NOMO-1 (cell line): ENCODE measurements at regions not wholly inside any gene's neighbourhood (a gene's known extent, or its start where the extent isn't known, plus 50 kb on each side); places are given as distances from the start of the nearest gene placed in this dataset.
A peak's percentile ranks its signal among the peaks of the same experiment; 100 is the strongest.
"Not testable (repeated sequence)": the region's sequence is repeated elsewhere in the genome, so short reads cannot be mapped to it uniquely, and the experiment has no call there.

Experiments used
- DNase-seq, 2 experiments: peaks; one replicate each; lab custom pipeline; 2025; ENCODE audit not compliant: unreplicated experiment in 2 of 2; lab: John Stamatoyannopoulos, UW

DNA sequence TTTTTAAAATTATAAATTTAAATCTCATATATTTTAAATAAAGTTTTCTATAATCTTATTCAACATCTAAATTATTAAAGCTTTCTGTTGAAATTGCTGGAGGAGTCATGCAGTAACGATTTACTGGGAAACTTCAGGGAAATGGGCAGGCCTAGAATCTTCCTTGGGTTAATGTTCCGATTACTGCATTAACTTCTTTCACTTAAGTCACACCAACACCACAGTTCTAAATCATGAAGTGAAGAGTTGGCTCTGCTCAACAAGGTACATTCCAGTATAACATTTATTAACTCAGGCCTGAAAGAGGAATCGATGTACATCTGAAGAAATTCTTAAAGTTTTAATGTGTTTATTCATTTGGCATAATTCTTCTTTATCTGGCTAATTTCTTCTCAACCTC is 244.3 kb downstream of the CCER1 start:
- DNase-seq, result no peak

DNA sequence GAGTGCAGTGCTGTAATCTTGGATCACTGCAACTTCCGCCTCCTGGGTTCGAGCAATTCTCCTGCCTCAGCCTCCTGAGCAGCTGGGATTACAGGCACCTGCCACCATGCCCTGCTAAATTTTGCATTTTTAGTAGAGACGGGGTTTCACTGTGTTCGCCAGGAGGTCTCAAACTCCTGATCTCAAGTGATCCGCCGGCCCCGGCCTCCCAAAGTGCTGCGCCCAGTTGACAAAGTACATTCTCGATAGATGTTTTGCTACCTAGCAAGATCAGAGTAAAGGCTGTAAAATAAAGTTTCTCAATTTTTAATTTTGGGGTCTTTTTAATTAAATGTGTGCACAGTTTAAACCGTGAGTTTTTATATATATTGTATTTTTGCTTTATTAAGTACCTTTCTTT is 248.9 kb downstream of the CCER1 start:
- no peak for DNase-seq

- no peak for DNase-seq
Observed at GRCh38 chr12:90695415-90695814, 259.6 kb downstream of the CCER1 start.

- no peak for DNase-seq
Observed at GRCh38 chr12:90690120-90690519, 264.9 kb downstream of the CCER1 start.

- DNase-seq, result not testable (repeated sequence)
Observed at GRCh38 chr12:90687682-90688081, 267.3 kb downstream of the CCER1 start.

DNA sequence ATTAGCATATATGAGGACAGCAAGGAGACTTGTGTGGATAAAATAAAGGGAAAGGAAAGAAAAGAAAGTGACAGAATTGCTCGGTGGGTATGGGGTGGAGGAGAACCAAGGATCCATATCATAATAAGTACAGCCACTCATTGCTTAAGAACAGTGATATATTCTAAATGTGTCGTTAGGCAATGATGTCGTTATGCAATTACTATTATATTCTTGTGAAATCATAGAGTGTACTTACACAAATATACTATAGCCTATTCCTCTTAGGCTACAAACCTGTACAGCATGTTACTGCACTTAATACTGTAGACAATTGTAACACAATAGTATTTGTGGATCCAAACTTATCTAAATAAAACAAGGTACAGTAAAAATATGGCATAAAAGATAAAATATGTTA is 271.1 kb downstream of the CCER1 start:
- peak; percentile 32 to 84 for DNase-seq

DNA sequence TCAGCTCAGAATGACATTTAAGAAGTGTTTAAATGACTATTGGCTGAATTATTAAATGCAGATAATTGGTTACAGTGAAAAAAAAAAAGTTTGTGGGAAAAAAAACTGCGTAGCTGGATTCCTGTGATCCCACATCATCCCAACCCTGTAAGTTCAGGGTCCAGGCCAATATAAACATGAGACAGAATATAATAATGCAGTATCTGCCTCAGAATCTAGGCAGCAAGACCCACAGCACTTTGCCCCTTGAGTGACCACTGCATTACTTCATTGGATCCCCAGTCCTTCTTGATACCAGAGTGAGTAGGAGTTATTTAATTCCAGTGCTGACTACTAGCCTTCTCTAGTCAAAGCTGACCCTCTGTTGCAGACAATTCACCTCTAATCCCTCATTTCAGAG is 272.6 kb downstream of the CCER1 start:
- no peak for DNase-seq

DNA sequence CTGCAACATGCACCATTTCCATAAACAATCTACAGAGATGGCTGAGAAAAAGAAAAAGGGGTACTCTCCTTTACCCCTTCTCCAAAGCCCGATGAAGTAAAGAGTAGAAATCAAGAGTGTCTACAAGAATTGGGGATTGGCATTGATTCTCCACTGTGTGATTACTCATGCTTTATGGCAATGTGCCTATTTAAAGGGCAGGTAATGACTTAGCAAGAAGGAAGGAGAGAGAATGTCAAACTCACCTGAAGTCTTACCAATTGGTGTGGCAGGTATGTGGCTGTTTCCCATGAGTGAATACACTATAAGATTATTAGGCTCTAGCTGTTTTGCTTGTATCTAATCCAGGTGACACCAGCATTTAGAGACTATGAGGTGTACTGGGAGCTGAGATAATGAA is 275.3 kb downstream of the CCER1 start:
- DNase-seq, result no peak

DNA sequence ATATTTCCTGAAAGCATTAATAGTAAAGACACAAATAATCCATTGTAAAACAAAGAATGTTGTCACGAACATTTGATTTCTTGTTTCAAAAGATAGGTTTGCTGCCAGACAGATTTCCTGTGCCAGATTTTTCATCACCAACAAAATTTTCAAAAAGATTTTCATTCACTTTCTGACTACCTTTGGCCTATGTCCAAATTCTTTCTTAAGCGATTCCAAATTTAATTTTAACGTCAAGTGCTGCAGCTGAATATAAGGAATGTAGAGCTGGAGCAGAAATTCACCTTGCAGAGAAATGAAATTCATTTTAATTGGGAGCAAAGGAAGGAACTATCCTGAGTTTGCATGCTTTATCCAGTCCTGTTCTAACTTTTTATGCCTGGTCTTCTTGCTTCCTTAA is 277.4 kb downstream of the CCER1 start:
- no peak for DNase-seq

GRCh38 chr12:90677055-90677454 is 277.9 kb downstream of the CCER1 start:
- DNase-seq, result no peak

DNA sequence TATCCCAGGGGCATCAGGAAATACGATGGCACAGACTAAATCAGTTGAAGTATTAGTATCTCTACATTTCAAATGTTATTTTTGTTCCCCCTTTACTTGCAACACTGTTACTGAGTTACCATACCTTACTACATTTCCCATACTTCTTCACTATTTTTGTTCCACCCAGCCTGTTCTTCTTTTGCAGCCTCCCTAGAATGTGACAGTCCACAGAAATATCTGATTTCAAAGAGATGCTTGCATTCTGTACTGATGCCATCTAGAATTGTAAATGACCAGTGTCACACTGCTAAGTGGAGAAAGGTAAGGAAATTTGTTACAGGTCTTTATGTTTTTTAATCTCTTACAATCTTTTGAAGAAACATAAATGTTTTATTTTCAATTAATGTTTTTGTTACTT is 279.9 kb downstream of the CCER1 start:
- no peak for DNase-seq

DNA sequence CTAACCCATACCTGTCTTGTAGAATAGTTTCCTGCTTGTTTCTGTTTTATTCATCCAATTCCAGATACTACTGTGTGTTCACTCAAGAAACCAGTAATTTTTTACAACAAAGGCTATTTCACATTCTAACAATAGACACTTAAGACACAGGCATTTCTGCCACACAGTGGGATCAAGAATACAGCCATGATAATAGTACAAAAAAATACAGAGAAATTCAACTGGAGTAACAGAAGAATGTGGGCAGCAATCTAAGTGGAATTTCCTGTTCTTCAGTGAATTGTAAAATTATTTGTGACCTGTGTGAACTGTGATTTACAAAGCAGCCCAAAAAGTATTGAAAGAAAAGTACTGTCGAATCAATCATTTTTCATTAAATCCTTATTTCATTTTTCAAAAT is 282.9 kb downstream of the CCER1 start:
- DNase-seq, result no peak

DNA sequence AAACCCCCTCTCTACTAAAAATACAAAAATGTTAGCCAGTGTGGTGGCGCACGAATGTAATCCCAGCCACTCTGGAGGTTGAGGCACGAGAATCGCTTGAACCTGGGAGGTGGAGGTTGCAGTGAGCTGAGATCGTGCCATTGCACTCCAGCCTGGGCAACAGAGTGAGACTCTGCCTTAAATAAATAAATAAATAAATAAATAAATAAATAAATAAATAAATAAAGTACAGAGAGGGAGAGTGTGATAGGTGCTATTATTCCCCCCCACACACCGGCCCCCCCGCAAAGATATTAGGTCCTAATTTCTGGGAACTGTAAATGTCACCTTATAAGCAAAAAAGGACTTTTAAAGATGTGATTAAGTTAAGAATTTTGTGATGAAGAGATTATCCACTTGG is 291.0 kb downstream of the CCER1 start:
- not testable (repeated sequence) for DNase-seq

DNA sequence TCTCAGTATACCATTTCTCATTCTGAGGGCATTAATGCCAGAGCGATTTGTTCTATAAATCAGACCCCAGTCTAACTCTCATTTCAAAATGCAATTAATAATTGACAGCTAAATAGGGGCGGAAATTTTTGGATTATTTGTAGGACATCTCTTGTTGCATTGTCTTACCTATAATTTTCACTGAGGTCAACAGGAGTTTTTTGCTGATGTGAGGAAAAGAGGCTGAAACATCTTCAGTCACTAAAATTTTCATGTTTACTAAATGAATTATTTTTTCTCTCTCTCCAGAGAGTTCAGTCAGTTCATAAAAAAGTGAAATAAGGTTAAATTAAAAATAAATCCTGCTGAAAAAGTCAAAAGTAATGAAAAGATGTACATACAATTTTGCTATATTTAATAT is 295.9 kb downstream of the CCER1 start:
- DNase-seq, result no peak

DNA sequence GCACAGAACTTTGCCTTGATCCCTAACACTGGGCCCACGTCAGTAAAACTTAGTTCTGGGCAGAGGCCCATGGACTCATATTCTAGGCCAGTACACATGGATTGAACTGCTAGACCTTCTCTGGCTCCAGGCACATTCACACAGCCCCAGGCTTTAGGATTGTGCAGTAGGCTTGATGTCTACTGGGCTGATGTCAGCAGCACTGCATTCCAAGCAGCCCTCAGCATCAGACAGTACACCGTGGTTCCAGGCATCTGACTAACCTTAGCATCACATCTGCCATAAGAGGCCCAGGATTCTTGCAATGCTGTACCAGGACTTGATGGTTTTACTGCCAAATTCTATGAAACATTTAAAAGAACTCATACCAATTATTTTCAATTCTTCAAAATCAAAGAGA is 301.9 kb downstream of the CCER1 start:
- DNase-seq, result no peak

- peak in 1 of 2 experiments; percentile 1 for DNase-seq
Observed at GRCh38 chr12:90652280-90652679, 302.7 kb downstream of the CCER1 start.

DNA sequence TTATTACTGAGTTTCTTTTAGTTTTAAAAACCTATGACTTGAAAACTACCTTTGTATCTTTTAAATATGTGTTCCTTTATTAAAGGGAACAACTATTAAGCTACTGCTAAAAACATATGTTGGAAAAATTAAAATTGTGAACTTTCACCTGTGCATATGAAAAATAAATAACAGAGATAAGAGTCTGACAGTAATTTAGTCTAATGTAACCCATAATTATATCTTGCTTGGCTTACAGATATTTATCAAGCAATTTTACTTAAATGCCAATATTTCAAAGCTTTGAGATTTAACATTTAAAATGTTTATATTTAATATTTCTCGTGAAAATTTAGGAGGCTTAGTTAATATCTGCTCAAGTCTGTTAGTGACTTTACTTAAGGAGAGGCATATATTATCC is 309.8 kb downstream of the CCER1 start:
- no peak for DNase-seq

GRCh38 chr12:90631591-90632212 is 323.3 kb downstream of the CCER1 start:
- no peak for DNase-seq

DNA sequence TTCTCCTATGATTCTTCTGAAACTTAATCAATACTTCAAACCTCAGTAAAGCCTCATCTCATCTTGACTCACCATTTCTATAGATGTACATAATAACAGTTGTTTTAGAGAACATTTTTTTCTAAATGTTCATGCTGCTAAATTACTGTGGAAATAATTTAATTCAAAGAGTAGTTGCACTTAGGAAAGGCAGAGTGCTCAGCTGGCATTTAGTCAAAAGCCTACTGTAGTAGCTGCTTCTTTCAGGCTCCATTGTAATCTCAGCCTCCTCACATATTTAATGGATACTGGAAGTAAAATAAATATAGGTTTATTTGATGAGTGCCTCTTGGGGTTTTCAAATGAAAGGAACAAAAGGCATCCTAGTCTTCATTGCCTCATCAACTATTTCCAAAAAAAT is 325.0 kb downstream of the CCER1 start:
- no peak for DNase-seq

GRCh38 chr12:90628213-90628612 is 326.8 kb downstream of the CCER1 start:
- peak; percentile 5 to 16 for DNase-seq

- DNase-seq, result peak; percentile 33 to 57
Observed at GRCh38 chr12:90627180-90627896, 327.6 kb downstream of the CCER1 start.

GRCh38 chr12:90622431-90622830 is 332.5 kb downstream of the CCER1 start:
- no peak for DNase-seq

GRCh38 chr12:90621927-90622326 is 333.0 kb downstream of the CCER1 start:
- no peak for DNase-seq
